ENCODE measurements at regions not wholly inside any gene's neighbourhood (a gene's known extent, or its start where the extent isn't known, plus 50 kb on each side); places are given as distances from the start of the nearest gene placed in this dataset.

DNA sequence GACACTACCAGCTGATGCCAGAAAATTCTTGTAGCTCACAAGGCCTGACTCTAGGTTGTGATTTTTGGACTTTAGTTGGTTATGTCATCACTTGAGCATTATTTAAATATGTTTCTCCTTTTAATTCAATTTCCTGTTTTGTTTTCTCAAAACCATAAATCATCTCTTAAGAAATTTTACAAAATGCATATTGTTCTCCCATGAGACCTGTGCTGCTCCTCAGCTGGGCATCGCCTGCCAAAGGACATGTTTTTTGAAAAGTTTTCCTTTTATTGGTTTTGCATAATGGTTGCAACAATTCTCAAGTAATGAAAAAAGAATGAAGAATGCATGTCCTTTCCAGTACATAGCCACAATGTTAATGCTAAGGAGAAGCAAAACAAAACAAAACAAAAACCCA, 204.7 kb upstream of the LYPLAL1 start:
- no peak for DNase-seq

DNA sequence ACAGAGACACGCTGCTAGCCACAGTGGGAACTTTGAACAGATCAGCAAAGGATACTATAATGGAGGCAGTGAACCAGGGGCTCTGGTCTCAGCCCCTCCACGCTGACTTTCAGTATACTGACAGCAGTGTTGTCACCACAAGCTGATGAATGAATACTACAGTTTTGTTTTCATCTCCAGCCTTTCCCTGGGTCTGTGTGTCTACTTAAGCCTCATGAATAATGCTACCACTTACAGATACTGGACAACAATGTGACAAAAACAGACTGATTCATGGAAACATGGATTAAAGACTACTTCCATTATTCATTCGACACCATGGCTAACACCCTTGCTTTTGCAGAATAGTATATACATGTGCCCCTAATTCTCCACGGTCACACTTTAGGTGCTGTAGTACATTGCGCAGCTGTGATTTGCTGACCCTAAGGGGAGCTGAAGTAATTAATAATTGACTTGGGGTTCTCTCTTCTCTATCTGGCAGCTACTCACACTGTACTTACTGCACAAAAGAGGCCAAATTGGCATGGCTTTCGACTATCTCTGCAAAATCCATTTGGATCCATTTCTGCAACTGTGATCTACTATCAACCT, 203.2 kb upstream of the LYPLAL1 start:
- no peak for DNase-seq

DNA sequence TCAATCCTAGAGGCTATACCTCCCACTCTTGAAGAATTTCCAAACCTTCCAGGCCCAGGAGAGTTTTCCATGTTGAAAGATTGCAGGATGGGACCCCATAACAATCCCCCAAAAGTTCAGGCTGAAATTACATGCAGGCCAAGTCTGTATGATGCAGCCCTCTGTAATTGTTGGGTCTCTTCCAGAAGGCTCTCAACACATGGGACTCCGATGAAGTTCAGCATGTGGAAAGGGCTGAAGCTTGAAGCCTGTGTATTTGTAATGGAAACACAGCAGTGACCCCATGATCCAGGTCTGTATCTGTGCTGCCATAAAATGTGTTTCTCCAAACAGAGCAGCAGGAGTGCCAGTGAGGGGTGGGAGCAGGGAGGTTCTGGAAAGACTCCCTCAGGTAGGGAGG, 202.5 kb upstream of the LYPLAL1 start:
- DNase-seq = no peak

DNA sequence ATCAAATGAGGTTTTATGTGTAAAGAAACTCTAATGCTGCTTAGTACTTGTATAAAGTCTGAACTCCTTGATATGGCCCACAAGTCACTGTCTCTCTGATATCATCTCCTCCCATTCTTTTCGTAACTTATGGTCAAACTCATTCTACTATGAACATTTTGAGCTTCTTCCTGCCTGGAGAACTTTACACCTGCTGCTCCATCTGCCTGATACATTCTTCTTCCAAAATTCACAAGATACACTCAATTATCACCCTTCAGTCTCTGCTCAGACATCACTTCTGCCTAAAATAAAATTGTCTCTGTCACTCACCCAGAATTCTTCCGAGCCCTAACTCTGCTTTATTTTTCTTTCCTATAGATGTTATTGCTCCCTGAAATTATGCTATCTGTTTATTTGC, 192.8 kb upstream of the LYPLAL1 start:
- no peak for DNase-seq

DNA sequence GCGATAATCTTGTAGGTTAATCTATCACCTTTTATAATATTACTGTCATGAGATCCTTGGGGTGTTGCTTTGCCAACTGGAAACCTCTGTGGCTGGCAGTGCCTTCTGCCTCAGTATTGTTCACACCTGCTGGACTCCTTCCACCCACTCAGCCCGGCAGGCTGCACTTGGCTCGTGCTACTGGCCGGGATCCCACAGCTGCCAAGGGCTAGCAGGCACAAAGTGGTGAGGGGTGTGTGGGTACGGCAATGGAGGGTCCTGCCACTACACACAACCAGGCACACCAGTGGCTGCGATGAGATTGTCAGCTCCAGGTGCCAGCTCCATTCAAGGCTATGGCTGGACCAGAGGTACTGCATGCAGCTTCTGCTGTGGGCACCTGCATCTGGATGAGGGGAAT, 191.2 kb upstream of the LYPLAL1 start:
- DNase-seq = no peak

DNA sequence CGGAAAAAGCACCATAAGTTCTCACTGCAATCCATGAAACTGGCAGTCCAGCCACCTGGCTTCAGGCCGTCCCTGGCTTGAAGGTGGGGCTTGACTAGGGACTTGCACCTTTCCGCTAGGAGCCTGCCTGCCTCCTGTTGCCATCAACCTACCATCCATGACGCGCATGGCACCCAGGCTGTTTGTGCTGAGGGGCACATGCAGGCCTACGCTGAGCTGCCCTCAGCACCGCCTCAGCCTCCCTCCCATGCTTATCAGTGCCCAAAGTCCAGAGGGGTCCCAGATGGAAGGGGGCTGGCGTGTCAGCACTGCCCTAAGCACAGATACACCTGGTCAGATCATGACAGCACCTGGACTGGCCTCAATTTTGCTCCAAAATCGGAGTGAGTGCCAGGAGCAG, 190.2 kb upstream of the LYPLAL1 start:
- no peak for DNase-seq

DNA sequence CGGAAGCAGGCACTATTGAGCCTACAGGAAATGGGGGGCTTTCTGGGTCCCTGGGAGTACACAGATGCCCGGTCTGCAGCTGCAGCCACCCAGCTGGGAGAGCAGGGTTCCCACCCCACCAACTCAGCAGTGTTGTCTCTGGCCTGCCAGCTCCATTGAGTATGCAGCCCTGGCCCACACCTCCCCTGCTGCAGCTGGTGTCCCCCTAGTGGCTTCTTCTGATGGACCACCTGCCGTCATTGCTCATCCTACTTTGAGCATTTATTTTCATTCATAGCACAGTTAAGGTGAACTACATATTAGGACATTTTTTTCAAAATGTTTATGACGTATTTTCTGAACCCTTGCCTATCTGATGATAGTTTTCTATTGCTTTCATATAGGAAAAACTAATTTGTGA, 189.8 kb upstream of the LYPLAL1 start:
- no peak for DNase-seq

DNA sequence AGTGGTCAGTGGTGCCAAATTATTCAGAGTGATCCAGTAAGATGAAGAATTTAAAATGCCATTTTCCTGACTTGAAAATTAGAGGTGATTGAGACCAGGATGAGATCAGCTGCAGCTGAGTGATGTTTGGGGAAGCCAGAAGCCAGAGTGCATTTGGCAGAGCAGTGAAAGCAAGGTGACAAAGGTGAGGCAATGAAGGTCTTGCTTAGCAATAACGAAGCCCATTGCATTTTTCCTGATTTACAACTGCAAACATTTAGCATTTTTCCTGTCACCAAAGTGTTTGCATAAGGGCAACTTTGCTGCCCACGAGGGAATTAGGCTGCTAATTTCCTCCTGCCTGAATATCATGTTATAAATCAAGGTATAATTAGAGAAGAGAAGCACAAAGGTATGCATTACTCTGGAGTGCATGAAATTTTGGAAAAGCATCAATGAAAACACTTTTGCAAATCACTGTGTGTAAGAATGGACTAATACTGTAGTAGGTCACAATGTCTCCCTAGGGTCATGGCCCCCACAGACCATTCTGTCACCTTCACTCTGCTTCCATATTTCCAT, 188.2 kb upstream of the LYPLAL1 start:
- no peak for DNase-seq

DNA sequence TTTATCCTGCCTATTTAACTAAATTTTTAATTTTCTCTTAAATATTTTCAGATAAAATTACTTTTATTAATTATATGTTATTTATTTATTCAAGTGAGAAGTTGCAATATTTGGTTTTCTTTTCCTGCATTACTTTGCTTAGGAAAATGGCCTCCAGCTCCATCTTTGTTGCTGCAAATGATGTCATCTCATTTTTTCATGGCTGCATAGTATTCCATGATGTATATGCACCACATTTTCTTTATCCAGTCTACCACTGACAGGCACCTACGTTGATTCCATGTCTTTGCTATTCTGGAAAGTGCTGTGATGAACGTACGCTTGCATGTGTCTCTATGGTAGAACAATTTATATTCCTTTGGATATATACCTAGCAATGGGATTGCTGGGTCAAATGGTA, 186.9 kb upstream of the LYPLAL1 start:
- no peak for DNase-seq

DNA sequence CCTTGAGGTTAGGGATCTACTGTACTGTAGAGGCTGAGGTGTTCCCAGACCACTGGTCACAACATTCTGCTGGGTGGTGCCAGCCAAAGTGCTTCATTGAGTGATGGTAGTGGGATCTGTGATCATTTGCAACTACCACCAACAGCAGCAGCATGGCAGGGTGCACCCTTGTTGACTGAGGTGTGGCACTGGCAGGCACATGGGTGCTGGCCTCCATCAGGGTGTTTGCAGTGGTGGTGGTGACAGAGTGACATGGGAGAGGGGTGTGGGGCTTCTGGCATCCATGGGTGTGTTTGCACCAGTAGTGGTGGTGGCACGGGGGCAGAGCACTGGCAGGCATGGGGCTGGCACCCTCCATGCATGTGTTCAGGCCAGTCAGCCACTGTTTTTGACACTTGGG, 183.7 kb upstream of the LYPLAL1 start:
- no peak for DNase-seq

DNA sequence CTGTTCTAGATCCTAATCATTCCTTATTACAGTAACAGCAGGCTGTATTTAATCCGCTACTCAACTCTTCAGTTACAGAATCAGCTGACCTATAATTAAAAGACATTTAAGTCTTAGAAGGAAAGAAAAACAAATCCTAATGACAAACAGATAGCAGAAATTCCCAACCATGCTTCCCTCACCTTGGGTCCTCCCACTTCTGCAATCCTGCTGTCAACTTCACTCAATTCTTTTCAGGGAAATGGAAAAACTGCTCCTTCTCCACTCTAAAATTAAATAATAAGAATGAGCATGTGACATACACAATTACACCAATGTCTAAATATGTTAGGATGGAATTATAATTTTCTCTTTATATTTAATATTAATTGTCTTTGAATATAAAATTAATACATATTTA, 182.6 kb upstream of the LYPLAL1 start:
- no peak for DNase-seq

DNA sequence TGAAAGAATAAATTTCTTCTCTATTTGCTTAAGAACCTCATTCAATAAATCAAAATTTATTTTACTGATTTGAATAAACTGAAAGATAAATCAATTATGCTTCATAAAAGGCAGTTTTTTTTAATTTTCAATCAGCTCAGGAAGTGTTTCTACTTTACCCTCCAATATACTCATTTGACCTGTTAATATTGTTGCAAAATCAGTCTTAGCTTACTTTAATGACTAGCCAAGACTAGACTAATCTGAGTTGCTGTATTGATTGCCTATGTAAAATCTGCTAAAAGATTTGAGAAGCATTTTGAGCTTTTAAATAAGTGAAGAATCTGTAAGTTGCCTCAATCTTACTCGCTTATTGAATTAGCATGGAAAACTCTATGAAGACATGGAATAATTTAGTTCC, 179.1 kb upstream of the LYPLAL1 start:
- DNase-seq = no peak

DNA sequence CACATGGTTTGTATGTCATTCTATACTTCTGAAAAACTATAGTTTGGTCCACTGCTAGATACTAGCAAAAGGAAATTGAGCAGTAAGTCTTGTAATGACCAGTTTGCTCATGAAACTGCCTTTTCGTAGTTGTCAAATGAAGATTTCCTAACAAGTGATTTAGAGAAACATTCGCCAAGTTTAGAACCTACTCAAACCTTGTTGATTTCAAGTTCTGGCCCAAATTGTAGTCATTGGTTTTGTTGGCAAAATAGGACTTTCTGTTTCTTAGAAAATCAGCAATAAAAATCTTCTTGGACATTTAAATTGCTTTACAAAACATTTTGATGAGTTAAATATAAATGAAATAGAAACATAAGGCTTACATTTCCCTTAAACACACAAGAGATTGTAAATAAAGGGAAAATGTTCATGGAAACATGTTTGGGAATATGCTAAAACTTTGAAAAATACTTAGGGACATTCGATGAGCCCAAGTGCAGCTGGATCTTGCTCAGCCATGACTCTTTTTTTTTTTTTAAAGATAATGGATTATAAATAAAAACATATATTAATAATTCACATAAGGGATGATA, 178.5 kb upstream of the LYPLAL1 start:
- no peak for DNase-seq

DNA sequence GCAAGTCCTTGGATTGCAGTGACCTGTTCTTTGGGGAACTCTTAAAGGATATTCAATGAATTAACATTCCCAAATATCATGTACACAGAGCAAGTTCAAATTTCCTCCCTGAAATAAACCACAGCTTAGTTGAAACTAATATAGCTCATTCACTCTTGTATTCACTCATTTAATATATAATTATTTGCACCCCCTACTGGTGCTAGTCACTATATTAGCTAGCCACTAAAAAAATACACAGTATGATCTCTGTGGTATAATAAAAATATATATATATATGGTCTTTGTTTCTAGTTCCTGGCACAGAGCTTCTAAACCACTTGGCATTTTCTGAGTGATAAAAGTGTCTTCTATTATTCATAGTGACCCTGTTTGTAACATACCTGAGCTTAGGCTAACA, 177.3 kb upstream of the LYPLAL1 start:
- DNase-seq = no peak

DNA sequence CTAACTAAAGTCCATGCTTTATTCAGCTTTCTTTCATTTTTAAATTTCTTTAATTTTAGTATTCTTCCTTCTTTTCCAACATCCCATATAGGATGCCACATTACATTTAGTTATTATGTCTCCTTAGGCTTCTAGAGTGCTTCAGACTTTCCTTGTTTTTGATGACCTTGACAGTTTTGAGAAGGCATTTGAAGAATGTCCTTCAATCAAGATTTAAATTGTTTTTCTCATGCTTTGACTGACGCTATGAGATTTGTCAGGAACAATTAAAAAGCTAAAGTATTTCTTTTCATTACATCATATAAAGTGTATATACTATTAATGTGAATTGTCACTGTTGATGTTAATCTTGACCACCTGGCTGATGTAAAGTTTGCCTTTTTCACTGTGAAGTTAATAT, 173.7 kb upstream of the LYPLAL1 start:
- DNase-seq = no peak

DNA sequence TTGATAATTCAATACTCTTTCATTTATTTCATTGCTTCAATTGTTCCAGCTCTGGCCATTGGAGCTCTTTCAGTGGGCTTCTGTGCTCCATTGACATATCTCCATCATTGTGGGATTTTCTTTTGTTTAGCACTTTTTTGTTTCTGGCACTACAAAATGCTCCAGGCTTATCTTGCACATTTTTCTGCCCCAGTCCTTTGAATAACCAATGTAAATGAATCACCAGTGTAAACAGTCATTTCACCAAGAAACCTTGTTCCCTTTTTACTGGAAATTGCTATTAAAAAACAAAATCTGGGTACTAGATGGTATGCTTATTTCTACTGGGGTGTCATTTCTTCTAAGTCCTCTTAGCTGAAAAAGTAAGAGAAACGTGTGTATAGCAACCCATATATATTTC, 173.0 kb upstream of the LYPLAL1 start:
- DNase-seq = no peak

DNA sequence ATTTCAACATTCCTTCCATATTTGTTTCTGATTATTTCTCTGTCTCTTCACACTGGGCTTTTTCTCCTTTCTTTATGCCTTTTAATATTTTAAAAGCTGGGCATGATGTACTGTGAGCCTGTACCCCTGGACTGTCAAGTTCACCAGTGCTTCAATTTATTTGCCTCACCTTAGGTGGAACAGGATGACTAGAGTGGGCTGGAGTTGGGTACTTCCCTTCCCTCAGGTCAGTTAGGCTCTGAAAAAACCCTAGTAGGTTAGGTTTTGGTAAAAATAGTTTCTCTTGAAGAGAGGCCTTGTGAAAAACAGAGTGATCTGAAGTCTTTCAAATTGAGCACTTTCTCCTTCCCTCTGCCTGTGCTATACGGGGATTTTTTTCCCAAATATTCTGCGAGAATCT, 163.0 kb upstream of the LYPLAL1 start:
- no peak for DNase-seq

DNA sequence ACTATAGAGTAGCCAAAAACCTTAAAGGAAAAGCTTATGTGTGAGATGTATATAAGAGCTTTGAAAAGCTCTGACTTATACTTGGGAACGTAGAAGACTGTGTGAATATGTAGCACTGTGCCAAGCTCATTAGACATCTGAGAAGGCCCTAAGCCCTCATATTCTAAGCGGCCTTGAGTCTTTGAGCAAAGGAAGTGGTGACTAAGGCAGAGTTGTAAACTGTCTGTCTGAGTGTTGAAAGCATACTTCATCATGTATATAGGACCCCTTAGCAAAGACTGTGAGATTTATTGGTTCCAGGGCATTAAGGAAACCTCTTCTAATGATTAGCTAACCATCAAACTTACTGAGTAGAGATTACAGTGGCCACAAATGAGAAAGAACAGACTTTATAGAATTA, 153.3 kb upstream of the LYPLAL1 start:
- DNase-seq = no peak

DNA sequence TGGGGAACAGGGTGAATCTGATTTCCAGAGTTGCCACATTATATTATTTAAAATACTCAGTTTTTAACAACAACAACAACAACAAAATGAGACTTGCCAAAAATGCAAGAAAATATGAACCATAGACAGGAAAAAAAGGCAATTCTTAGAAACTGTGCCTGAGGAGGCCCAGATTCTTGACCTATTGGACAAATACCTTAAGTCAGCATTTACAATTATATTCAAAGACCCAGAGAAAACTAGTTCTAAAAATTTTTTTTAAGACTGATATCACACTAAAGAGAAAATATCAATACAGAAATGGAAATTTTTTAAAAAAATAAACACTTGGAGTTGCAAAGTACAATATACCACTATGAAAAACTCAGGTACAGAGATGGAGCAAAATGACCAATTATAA, 152.8 kb upstream of the LYPLAL1 start:
- DNase-seq = no peak

DNA sequence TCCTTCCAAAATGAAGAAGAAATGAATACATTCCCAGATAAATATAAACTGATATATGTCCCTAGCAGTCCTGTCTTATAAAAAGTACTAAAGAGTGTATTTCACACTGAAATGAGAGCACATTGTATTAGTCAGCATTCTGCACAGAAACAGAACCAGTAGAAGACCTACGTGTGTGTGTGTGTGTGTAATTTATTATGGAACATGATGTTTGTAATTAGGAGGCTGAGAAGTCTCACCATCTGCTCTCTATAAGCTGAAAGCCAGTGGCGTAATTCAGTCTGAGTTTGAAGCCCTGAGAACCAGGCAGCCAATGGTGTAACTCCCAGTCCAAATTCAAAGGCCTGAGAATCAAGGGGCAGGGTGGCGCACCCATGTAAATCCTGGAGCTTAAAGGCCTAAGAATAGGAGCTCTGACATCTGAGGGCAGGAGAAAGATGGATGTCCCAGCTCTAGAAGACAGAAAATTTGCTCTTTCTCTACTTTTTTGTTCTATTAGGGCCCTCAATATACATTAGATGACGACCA, 146.5 kb upstream of the LYPLAL1 start:
- no peak for DNase-seq

DNA sequence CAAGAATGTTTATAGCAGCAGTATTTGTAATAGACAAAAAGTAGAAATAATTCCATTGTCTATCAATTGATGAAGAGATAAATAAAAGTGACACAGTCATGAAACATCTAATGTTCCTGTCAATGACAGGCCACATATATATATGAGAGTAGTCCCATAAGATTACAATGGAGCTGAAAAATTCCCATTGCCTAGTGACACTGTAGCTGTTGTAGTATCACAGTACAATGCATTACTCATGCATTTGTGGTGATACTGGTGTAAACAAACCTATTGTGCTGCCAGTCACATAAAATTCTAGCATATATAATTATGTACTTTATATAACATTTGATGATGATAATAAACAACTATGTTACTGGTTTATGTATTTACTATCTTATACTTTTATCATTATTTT, 141.9 kb upstream of the LYPLAL1 start:
- DNase-seq = no peak

DNA sequence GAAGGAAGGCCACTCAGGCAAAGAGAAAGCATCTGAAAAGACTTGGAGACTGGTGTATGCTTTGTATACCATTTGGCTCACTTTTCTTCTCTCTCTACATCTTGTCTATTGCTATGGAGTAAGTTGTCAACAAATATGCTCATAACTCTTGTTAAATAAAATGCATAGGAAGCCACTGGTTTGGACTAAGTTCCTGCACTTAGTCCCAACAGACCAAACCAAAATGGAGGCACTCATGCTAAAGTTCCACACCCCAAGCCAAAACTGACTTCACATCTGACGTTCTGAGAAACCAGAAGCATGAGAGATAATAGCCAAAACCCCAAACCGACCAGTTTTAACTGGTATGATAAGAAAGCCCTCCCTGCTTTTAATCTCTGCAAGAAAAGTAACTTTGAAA, 135.3 kb upstream of the LYPLAL1 start:
- no peak for DNase-seq

DNA sequence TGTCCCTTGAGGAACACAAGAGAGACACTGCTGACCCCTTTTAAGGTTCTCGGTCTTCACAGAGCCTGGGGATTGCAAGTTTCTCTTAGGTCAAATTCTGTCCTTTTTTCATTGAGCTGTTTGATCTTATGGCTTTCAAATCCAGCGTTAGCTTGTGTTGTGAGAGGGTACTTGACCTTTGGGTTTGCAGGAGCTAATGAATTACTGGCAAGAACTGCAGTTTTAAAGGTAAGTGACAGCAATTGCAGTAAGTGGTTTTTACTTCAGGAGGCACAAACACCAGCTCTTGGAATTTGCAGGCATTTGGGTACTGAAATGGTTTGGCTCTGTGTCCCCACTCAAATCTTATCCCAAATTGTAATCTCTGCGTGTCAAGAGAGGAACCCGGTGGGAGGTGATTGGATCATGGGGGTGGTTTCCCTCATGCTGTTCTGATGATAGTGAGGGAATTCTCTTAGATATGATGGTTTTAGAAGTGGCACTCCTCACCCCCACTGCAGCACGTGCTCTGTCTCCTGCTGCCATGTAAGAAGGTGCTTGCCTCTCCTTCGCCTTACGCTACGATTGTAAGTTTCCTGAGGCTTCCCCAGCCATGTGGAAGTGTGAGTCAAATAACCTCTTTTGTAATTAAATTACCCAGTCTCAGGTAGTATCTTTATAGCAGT, 134.5 kb upstream of the LYPLAL1 start:
- DNase-seq = no peak

Measured in anterior cingulate cortex (tissue), 58 donors.